Ascending aorta (tissue), 2 donors: ENCODE measurements at regions not wholly inside any gene's neighbourhood (a gene's known extent, or its start where the extent isn't known, plus 50 kb on each side); places are given as distances from the start of the nearest gene placed in this dataset.
"Not testable (repeated sequence)": the region's sequence is repeated elsewhere in the genome, so short reads cannot be mapped to it uniquely, and the experiment has no call there.

ENCODE experiments used
- DNase-seq, 2 donors: peaks; one replicate each; pipeline ENCODE4 v3.0.0-alpha.2; 2019; ENCODE audit warnings: low spot score in 2 of 2
- H3K27ac ChIP-seq, 2 donors: fragments of 200-600 bp; sonication (generic); one replicate each; pipeline ENCODE4 v1.5.1; 2016 to 2017; ENCODE audit warnings: mild to moderate bottlenecking in 1 of 2
- H3K27me3 ChIP-seq: fragments of 200-600 bp; sonication (generic); one replicate; pipeline ENCODE4 v1.5.1; 2017
- H3K36me3 ChIP-seq, 2 donors: fragments of 200-600 bp; sonication (generic); one replicate each; pipeline ENCODE4 v1.5.1; 2016
- H3K4me1 ChIP-seq, 2 donors: fragments of 200-600 bp; sonication (generic); one replicate each; pipeline ENCODE4 v1.5.1; 2016 to 2017; ENCODE audit warnings: mild to moderate bottlenecking in 1 of 2
- H3K4me3 ChIP-seq, 2 donors: fragments of 200-600 bp; sonication (generic); one replicate each; pipeline ENCODE4 v1.5.1; 2016 to 2017; ENCODE audit warnings: mild to moderate bottlenecking in 1 of 2
- H3K9me3 ChIP-seq, 2 donors: fragments of 200-600 bp; sonication (generic); one replicate each; pipeline ENCODE4 v1.5.1; 2016
- intact Hi-C: fragments of 100-400 bp; cut with DNase I; formaldehyde crosslinking; loops from one replicate; pipeline ENCODE4 v1.15.1; 2023
- TF ChIP-seq, protein P1 (sequence below), 3 experiments: fragments of 200-600 bp in 2 of 3; fragments of 450-650 bp in 1 of 3; sonication (generic) in 2 of 3; IDR thresholded peaks; one replicate each; pipeline ENCODE4 v1.5.1; 2016 to 2019; ENCODE audit warnings: antibody characterized with exemption in 3 of 3, mild to moderate bottlenecking in 1 of 3, moderate library complexity in 1 of 3

DNA sequence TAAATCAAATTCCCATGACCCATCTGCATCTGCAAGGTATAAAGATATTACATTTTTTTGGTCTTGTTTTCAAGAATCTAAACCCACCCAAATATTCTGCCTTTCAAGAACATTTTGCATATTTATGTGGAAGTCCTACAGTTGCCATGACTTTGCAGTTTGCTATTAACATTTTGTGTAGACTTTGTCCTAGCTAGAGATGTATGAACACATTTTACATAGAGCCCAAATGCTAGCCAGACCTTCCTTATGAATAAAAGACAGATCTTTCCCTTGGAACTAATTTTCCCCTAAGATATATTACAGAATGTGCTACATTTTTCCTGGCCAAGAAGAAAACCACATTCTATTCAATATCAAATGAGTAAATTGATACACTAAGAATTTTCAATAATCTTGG is 772.5 kb downstream of the KCNA4 start:
- intact Hi-C loops, result no loop called here

DNA sequence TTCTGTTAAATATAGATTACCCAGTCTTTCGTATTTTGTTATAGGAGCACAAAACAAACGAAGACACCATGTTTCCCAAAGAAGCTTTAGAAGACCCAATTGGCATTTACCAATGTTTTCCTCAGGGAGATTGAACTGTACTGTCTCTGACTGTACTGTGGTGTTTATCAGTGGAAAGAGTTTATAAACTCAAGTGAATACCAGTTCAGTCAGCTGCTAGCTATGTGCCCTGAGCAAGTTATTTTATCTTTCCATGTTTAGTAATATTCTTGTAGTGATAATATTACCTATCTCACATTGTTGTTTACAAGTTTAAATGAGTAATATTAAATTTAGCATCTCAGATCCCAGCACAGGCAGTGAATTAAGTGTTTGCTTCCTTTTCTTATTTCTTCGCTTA is 773.2 kb downstream of the KCNA4 start:
- no peak for DNase-seq
- H3K27me3 ChIP-seq, result no peaks in the 10 kb centered on the region
- TF ChIP-seq, protein P1, sequence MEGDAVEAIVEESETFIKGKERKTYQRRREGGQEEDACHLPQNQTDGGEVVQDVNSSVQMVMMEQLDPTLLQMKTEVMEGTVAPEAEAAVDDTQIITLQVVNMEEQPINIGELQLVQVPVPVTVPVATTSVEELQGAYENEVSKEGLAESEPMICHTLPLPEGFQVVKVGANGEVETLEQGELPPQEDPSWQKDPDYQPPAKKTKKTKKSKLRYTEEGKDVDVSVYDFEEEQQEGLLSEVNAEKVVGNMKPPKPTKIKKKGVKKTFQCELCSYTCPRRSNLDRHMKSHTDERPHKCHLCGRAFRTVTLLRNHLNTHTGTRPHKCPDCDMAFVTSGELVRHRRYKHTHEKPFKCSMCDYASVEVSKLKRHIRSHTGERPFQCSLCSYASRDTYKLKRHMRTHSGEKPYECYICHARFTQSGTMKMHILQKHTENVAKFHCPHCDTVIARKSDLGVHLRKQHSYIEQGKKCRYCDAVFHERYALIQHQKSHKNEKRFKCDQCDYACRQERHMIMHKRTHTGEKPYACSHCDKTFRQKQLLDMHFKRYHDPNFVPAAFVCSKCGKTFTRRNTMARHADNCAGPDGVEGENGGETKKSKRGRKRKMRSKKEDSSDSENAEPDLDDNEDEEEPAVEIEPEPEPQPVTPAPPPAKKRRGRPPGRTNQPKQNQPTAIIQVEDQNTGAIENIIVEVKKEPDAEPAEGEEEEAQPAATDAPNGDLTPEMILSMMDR (IDR thresholded peaks at IDR 0.05), result no peak
- H3K9me3 ChIP-seq, result no peaks in the 10 kb centered on the region
- no peak overlapping the region for H3K4me3 ChIP-seq
- H3K4me1 ChIP-seq, result no peaks in the 10 kb centered on the region
- H3K27ac ChIP-seq, result no peak overlapping the region
- intact Hi-C loops, result no loop called here
- no peaks in the 10 kb centered on the region for H3K36me3 ChIP-seq

More for the DNA sequence above, 772.5 kb downstream of the KCNA4 start:
- Histone ChIP-seq H3K36me3 (no peaks in the 10 kb centered on the region), H3K4me3 (no peak overlapping the region), H3K9me3 (no peaks in the 10 kb centered on the region), H3K27me3 (no peaks in the 10 kb centered on the region), H3K27ac (no peak overlapping the region), H3K4me1 (no peaks in the 10 kb centered on the region)
- TF ChIP-seq, protein P1 (IDR thresholded peaks at IDR 0.05), result no peak
- DNase-seq, result no peak

DNA sequence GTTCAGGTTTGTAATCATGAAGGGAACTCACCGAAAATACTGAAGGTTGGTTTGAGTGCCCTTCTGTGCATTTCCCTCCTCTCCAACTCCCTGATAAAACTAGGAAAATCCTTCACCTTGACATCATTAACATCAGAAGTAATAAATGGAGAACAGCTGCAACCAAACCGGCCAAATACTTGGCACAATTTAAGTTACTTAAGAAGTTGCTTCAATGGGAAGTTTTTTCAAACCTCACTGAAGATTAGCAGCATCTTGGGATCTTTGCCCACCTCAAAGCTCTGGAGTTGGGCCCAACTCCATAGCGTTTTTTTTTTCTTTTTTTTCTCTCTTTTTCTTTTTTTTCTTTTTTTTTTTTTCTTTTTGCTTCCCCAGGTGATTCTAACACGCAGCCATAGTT is 784.8 kb downstream of the KCNA4 start:
- intact Hi-C loops, result no loop called here

DNA sequence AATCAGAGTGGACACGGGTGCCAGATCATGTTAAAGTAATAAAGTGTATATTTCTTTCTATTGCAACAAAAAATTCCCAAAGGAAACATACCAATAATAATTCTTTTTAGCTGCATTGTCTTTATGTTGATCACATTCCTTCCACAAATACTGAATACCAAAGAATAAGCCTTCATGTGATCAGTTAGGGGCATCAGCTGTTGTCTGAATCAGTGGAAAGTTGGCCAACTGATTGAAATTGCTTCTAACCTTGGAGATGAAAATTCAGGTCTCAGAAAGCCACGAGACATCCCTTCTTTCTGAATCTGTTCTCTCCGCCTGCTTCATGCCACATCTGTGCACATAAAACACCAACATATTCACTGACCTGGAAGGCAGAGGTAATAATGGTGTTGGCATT is 785.2 kb downstream of the KCNA4 start:
- TF ChIP-seq, protein P1 (IDR thresholded peaks at IDR 0.05), result no peak
- H3K27me3 ChIP-seq, result no peaks in the 10 kb centered on the region
- H3K36me3 ChIP-seq, result no peaks in the 10 kb centered on the region
- H3K9me3 ChIP-seq, result no peaks in the 10 kb centered on the region
- H3K4me1 ChIP-seq, result no peaks in the 10 kb centered on the region
- no peak for DNase-seq
- H3K27ac ChIP-seq, result no peak overlapping the region
- intact Hi-C loops, result no loop called here
- no peak overlapping the region for H3K4me3 ChIP-seq

More for the DNA sequence above, 784.8 kb downstream of the KCNA4 start:
- Histone ChIP-seq H3K27me3 (no peaks in the 10 kb centered on the region), H3K4me1 (no peaks in the 10 kb centered on the region), H3K36me3 (no peaks in the 10 kb centered on the region), H3K27ac (no peak overlapping the region), H3K4me3 (no peak overlapping the region), H3K9me3 (no peaks in the 10 kb centered on the region)
- TF ChIP-seq, protein P1 (IDR thresholded peaks at IDR 0.05), result no peak
- DNase-seq, result no peak

DNA sequence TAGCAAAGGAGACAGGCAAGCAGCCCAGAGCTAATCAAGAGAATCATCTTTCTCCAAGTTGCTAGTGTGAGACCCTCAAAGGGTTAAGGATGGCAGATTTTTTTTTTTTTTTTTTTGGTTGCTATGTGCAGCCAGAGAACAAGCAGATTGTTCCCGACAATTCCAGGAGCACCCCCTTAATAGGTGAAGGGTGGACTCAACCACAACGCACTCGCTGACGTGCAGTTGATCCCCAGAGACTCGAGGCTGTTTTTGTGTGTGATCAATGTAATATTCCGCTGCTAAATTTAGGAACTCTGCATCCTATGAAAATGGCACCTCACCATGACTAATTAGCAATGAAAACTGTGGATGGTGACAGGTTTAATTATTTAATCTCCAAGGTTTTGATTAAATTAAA is 789.0 kb downstream of the KCNA4 start:
- H3K27me3 ChIP-seq, result no peaks in the 10 kb centered on the region
- no peaks in the 10 kb centered on the region for H3K36me3 ChIP-seq
- DNase-seq, result no peak
- H3K27ac ChIP-seq, result no peak overlapping the region
- H3K4me1 ChIP-seq, result no peaks in the 10 kb centered on the region
- H3K4me3 ChIP-seq, result no peak overlapping the region
- intact Hi-C loops, result no loop called here
- no peaks in the 10 kb centered on the region for H3K9me3 ChIP-seq
- TF ChIP-seq, protein P1 (IDR thresholded peaks at IDR 0.05), result no peak

DNA sequence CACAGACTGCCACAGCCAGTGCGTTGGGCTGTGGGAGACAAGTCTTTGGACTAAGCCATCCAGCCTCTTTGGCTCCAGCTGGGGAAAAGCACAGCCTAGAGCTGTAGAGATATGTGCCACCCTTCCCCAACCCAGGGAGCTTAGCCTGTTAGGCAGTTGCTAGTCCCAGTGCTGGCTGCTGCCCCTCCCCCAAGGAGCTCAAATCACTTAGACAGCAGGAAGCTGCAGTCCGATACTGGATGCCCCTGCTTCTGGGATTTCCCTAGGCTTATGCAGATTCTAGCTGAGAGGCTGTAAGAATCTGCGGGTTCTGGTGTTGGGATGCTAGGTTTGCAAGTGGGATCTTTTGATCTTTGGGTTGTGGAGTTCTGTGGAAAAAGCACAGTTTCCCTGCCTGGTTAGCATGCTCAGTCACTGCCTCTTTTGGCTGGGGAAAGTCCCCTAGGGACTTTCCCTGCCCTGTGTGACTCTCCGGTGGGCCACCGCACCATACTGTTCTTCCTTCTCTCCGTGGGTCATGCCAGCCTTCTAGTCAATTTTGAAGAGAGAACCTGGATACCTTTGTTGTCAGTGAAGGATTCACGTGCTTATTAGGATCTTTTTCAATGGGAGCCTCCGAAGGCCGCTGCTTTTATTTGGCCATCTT is 792.0 kb downstream of the KCNA4 start:
- no peaks in the 10 kb centered on the region for H3K4me1 ChIP-seq
- H3K4me3 ChIP-seq, result no peak overlapping the region
- H3K9me3 ChIP-seq, result no peaks in the 10 kb centered on the region
- DNase-seq, result no peak
- H3K27me3 ChIP-seq, result no peaks in the 10 kb centered on the region
- no peaks in the 10 kb centered on the region for H3K36me3 ChIP-seq
- TF ChIP-seq, protein P1 (IDR thresholded peaks at IDR 0.05), result no peak
- intact Hi-C loops, result no loop called here
- H3K27ac ChIP-seq, result no peak overlapping the region

DNA sequence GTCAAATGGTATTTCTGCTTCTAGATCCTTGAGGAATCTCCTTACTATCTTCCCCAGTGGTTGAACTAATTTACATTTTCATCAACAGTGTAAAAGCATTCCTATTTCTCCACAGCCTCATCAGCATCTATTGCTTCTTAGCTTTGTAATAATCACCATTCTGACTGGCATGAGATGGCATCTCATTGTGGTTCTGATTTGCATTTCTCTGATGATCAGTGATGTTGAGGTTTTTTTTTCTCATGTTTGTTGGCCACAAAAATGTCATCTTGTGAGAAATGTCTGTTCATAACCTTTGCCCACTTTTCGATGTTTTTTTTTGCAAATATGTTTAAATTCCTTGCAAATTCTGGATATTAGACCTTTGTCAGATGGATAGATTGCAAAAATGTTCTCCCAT is 797.3 kb downstream of the KCNA4 start:
- H3K9me3 ChIP-seq, H3K4me1 ChIP-seq, intact Hi-C loops, H3K36me3 ChIP-seq, H3K27me3 ChIP-seq, DNase-seq, H3K4me3 ChIP-seq, H3K27ac ChIP-seq: not testable (repeated sequence)
